Non-pigmented ciliary epithelial cell (primary cell): ENCODE measurements at regions not wholly inside any gene's neighbourhood (a gene's known extent, or its start where the extent isn't known, plus 50 kb on each side); places are given as distances from the start of the nearest gene placed in this dataset.
A peak's percentile ranks its signal among the peaks of the same experiment; 100 is the strongest.
"Not testable (repeated sequence)": the region's sequence is repeated elsewhere in the genome, so short reads cannot be mapped to it uniquely, and the experiment has no call there.

Experiments
- DNase-seq: peaks from one replicate; pipeline ENCODE4 v3.0.0-alpha.2; 2010; ENCODE audit warnings: low read depth

- no peak for DNase-seq
Observed at GRCh38 chr7:46134385-46134784, 213.3 kb upstream of the IGFBP3 start.

- no peak for DNase-seq
Observed at GRCh38 chr7:46133751-46134150, 212.7 kb upstream of the IGFBP3 start.

DNA sequence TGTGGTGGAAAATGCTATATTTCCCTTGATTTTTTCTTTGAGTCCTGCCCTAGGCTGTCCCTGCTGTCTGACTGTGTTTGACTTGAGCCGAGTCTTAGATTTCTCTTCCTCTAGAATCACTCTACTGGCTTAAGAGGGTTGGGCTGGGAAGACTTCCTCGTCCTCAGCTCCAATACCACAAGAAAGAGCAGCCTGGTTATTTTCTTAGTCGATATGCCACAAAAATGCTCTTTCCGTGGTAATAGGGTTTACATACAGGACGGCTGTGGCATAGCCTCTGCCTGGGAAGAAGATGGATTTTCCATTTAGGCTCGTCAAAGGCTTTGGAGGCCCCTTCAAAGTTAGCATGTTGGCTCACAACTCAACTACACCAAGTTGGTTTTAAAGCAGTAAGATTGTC, 212.0 kb upstream of the IGFBP3 start:
- DNase-seq: no peak

- DNase-seq: no peak
Observed at GRCh38 chr7:46131916-46132795, 211.1 kb upstream of the IGFBP3 start.

DNA sequence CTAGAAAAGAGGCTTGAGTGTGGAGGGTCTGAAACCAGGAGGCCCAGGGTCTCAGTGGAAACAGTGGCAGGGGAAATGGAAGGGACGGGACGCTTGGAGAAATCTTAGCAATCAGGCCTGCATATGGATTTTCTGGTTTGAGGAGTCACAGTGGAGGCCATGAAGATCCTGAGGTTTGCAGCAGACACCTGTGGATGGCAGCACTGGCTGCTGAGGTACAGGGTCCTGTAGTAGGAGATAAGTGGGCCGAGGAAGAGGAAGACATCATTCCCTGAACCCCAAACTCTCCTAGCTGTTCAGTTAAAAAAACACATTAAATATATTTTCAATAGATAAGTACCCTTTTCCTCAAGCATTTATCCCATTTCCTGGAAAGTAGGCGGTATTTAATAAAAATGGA, 208.8 kb upstream of the IGFBP3 start:
- DNase-seq: no peak

- DNase-seq: no peak
Observed at GRCh38 chr7:46127814-46128213, 206.7 kb upstream of the IGFBP3 start.

DNA sequence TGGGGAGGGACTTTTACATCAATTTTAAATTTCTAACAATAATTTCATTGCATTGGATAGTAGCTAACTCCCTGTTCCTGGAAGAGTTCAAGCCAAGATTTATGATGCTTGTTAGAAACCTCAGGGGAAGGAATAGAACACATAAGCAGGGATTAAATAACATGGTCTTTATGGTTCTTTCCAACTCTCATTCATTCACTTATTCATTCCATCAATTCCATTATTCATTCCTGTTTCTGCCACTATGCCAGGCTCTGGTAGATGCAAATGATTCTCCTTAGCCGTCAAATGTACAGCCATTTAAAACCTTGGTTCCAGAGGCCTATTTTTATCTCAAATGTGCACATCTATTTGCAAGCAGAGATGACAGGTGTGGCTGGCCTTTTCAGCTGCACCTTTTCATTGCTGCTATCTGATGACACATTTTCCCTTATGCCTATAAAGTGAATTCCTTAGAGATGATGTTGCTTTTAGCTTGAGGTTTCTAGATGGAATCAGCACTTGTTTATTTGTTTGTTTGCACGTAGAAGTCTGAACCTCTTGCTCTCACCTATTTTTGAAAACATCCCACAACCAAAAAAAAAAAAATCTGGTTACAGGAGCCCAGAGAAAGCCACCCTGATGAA, 205.7 kb upstream of the IGFBP3 start:
- no peak for DNase-seq

DNA sequence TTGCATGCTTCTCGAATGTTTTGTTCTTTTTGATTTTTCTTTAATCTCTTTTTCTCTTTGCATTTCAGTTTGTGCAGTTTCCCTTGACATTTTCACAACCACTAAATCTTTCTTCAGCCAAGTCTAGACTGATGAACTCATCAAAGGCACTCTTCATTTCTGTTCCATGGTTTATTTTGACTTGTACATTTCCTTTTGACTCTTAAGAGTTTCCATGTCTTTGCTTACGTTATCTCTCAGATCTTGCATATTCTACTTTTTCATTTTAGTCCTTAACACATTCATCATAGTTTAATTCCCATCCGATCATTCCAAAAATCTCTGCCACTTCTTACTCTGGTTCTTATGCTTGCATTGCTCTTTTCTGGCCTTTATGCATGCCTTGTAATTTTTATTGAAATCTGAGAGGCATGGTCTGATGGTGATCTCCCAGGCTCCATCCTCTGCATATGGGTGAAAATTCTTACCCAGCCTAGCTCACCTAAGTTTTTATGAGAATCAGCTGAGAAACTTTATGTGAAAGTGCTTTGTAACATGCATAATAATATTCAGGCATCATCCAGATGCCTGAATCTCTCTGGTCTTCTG, 202.8 kb upstream of the IGFBP3 start:
- DNase-seq: no peak

DNA sequence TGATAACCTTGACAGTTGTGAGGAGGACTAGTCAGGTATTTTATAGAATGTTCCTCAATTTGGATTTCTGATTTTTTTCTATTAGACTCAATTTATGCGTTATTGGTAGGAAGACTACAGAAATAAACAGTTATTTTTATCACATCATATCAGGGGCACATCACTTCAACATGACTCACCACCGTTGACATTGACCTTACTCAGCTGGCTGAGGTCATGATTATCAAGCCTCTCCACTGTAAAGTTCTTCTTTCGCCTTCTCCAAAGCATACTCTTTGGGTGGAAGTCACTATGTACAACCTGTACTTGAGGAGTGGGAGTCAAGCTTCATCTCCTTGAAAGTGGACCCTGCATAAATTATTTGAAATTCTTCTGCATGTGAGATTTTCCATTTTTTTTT, 194.3 kb upstream of the IGFBP3 start:
- no peak for DNase-seq

- no peak for DNase-seq
Observed at GRCh38 chr7:46109437-46109836, 188.4 kb upstream of the IGFBP3 start.

DNA sequence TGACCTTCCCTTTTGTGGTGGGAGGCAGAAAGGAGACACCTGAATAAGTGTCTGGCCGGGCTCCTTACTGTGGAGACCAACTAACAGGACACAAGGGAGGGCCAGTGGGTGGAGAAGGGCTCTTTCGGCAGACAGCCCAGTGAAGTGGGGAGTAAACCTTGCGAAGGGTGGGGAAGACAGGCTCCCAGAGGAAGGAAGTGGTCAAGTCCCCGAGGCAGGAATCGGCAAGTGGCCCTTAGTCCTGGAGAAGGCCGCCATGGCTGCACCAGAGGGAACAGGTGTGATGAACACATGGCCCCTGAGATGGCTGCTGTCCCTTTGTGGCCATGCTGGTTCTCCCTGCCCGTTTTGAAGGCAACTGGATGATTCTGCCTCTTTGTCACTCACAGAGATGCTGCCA, 187.2 kb upstream of the IGFBP3 start:
- DNase-seq: no peak

GRCh38 chr7:46107610-46108217, 186.6 kb upstream of the IGFBP3 start:
- no peak for DNase-seq

DNA sequence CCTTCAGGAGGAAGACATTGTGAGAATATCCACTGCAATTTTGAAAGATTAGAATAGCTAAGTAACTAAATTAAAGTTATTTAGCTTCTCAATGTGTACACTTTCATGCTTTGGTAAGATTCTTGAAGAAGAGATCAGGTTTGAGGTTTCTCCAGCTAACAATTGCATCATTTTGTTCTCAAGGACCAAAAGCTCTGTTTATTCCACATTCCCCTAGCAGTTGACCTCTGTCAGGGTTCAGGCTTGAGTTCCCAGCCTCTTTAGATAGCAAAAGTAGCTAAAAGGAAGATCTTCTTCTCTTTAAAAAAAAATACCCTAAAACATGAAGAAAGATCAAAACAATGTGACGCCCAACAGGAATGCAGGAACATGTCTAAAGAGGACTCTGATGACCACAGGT, 179.4 kb upstream of the IGFBP3 start:
- DNase-seq: no peak

DNA sequence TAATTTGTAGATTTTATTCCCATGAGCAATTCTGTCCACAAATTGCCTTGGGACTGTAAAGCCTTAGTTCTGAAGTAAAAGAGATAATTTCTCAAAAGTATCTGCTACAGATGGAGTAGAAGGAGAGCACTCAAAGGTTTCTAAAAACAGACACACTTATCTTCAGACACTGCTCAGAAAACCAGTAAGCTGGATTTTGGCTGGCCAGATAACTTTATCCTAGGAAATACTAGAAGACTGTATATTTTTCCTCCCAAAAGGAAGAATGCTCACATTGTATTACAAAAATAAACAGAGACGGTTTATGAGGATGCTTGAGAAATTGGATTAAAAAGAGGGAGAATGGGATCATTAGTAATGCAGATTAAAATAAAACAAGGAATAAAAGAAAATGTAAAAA, 178.0 kb upstream of the IGFBP3 start:
- DNase-seq: no peak

GRCh38 chr7:46091071-46091470, 170.0 kb upstream of the IGFBP3 start:
- DNase-seq: no peak

DNA sequence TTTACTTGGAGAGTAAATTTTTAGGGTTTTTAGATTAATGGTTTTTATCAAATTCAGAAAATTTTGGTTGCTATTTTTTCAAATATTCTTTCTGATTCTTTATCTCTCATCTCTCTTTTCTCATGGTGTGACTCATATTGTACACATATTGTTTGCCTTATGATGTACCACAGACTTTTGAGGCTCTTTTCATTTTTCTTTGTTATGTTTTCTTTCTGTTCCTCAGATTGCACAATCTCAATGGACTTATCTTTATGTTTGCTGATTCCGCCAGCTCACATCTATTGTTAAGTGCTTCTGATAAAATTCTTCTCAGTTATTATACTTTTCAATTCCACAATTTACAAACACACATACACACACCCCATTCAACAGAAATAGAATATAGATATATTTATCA, 168.2 kb upstream of the IGFBP3 start:
- peak; percentile 37 for DNase-seq

GRCh38 chr7:46088486-46088885, 167.4 kb upstream of the IGFBP3 start:
- not testable (repeated sequence) for DNase-seq

DNA sequence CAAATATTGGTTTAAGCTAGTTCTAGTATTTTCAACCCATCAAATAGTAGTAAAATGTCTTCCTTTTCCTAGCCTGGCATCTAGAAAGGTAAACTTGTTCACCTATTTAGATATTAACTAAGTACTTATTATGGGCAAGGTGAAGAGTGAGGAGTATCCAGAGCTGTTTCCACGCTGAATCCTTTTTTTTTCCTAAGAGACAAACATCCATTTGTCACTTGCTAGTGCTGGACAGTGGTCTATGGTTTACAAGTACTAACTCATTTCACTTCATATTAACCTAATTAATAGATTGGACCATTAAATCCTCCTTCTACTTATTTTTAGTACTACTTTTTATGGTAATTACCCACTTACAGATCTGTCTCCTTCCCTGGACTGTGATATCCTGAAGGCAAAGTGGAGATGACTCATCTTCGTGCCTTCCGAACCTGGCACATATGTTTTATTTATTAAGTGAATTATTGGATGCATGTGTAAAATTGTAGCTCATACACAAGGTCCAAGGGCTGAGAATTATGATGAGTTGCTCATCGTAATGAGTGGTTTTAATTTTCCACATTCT, 159.6 kb upstream of the IGFBP3 start:
- DNase-seq: no peak

- DNase-seq: no peak
Observed at GRCh38 chr7:46079421-46079820, 158.3 kb upstream of the IGFBP3 start.

DNA sequence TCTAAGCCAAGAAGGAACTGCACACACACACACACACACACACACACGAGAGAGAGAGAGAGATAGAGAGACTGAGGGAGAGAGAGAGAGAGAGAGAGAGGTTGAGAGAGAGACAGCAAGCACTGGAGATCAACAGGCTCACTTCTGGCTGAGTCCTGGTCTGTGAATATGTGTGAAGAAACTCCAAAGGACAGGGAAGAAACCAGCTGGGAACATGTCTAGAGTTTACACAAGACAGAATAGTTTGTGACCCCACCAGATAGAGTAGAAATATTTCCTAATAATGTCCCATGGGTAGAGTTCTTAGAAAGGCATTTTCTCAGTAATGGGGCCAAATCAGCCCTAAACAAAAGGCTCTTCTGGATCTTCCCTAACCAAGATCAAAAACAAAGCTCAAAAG, 155.5 kb upstream of the IGFBP3 start:
- no peak for DNase-seq

GRCh38 chr7:46072722-46073121, 151.7 kb upstream of the IGFBP3 start:
- no peak for DNase-seq

- peak; percentile 32 for DNase-seq
Observed at GRCh38 chr7:46071601-46072000, 150.5 kb upstream of the IGFBP3 start.

- DNase-seq: peak; percentile 41
Observed at GRCh38 chr7:46071076-46071475, 150.0 kb upstream of the IGFBP3 start.
